Glutamatergic neuron (in vitro differentiated cells): ENCODE measurements at regions not wholly inside any gene's neighbourhood (a gene's known extent, or its start where the extent isn't known, plus 50 kb on each side); places are given as distances from the start of the nearest gene placed in this dataset.

ENCODE experiments used
- DNase-seq: peaks from one replicate; pipeline ENCODE4 v3.0.0; 2022
- H3K27ac Mint-ChIP-seq: one replicate; pipeline ENCODE4 v1.8.0; 2020; ENCODE audit warnings: mild to moderate bottlenecking, mixed read lengths, inconsistent platforms; ENCODE audit not compliant: unreplicated experiment
- H3K27me3 Mint-ChIP-seq: one replicate; pipeline ENCODE4 v1.8.0; 2020; ENCODE audit warnings: mild to moderate bottlenecking, moderate library complexity, mixed read lengths, inconsistent platforms; ENCODE audit not compliant: unreplicated experiment
- H3K36me3 Mint-ChIP-seq: one replicate; pipeline ENCODE4 v1.8.0; 2020; ENCODE audit warnings: mild to moderate bottlenecking, mixed read lengths, inconsistent platforms; ENCODE audit not compliant: unreplicated experiment
- H3K4me1 Mint-ChIP-seq: one replicate; pipeline ENCODE4 v1.8.0; 2020; ENCODE audit warnings: mild to moderate bottlenecking, low read depth, mixed read lengths, inconsistent platforms; ENCODE audit not compliant: unreplicated experiment
- H3K4me3 Mint-ChIP-seq: one replicate; pipeline ENCODE4 v1.8.0; 2020; ENCODE audit warnings: mild to moderate bottlenecking, mixed read lengths, inconsistent platforms; ENCODE audit not compliant: unreplicated experiment
- H3K9me3 Mint-ChIP-seq: one replicate; pipeline ENCODE4 v1.8.0; 2020; ENCODE audit warnings: mild to moderate bottlenecking, moderate library complexity, mixed read lengths, inconsistent platforms; ENCODE audit not compliant: unreplicated experiment
- CTCF ChIP-seq: fragments of 200-600 bp; sonication (generic); IDR thresholded peaks from one replicate; pipeline ENCODE4 v1.5.0; 2021; ENCODE audit not compliant: partially characterized antibody, unreplicated experiment

DNA sequence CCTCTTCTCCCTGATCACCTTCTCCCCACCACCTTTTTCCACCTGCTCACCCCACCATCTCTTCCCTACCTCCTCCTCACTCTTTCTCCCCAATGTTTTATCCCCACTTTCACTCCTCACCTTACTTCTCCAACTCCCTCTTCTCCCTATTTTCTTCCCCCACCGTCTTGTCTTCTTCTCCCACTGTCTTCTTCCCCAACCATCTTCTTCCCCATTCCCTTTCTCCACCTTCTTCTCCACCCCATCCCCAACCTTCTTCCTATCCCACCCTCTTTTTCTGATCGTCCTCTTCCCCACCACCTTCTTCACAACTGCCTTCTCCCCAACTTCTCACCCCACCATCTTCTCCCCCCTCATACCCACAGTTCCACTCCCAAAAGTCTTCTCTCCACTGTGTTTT, 929.4 kb downstream of the UQCRFS1 start:
- peaks cover 1% of the 10 kb centered on the region for H3K9me3 Mint-ChIP-seq
- no peaks in the 10 kb centered on the region for H3K36me3 Mint-ChIP-seq
- no peak for DNase-seq
- no peak overlapping the region for H3K27ac Mint-ChIP-seq
- H3K4me3 Mint-ChIP-seq = no peak overlapping the region
- TF ChIP-seq CTCF = no peak
- no peaks in the 10 kb centered on the region for H3K4me1 Mint-ChIP-seq
- H3K27me3 Mint-ChIP-seq = peaks cover 2% of the 10 kb centered on the region

DNA sequence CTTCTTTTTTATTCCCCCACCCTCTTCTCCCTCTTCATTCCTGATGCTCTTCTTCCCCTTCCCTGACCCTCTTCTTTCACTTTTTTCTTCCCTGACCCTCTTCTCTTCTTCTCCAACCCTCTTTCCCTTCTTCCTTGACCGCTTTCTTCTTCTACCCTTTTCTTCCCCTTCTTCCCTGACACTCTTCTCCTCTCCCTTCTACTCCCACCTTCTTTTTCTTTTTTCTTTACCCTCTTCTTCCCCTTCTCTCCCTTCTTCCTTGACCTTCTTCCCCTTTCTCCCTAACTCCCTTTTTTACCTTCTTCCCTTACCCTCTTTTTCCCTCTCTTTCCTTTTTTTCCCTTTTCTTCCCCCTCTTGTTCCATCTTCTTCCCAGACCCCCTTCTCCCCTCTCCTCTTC, 931.3 kb downstream of the UQCRFS1 start:
- Mint-ChIP-seq H3K4me1 (no peaks in the 10 kb centered on the region), H3K9me3 (peaks cover 1% of the 10 kb centered on the region), H3K4me3 (no peak overlapping the region), H3K36me3 (no peaks in the 10 kb centered on the region), H3K27me3 (no peaks in the 10 kb centered on the region), H3K27ac (no peak overlapping the region)
- TF ChIP-seq CTCF = no peak
- no peak for DNase-seq

DNA sequence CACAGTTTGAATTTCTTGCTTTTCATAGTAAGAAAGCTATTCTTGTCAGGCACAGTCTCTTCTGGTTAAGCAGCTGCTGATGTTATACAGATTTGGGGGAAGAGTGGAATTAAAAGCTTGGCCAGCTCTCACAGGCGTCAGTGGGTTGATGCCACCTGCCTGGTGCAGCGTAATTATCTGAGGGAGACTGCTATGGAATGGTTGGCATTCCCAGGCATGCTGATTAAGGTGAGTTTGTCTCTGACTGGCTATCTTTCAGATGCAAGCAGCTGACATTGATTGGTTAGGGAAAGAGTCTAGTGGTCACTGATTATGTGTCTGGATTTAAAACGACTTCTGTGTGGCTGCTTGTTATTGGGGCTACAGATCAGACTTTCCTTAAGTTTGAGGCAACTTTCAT, 948.4 kb downstream of the UQCRFS1 start:
- H3K27me3 Mint-ChIP-seq = no peaks in the 10 kb centered on the region
- H3K27ac Mint-ChIP-seq = no peak overlapping the region
- TF ChIP-seq CTCF = no peak
- no peak overlapping the region for H3K4me3 Mint-ChIP-seq
- H3K9me3 Mint-ChIP-seq = no peaks in the 10 kb centered on the region
- no peaks in the 10 kb centered on the region for H3K4me1 Mint-ChIP-seq
- no peak for DNase-seq
- no peaks in the 10 kb centered on the region for H3K36me3 Mint-ChIP-seq

DNA sequence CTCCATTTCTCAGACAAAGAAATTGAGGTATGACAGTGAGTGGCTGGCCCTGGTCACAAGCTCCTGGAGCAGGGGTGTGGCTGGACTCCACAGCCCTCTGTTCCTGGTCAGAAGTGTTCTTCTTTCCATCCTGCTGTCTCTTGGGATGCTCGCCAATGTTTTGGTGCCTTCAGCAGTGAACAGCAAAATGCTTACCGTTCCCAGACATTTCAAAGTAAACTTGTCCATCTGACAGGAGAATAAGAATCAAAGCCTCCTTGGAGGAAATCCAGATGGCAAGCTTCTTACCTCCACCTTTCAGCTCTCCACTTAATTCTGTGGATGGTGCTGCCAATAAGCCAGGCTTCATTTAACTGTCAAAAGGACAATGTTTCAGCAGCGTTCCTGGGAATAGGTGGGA, 954.1 kb downstream of the UQCRFS1 start:
- no peaks in the 10 kb centered on the region for H3K9me3 Mint-ChIP-seq
- H3K36me3 Mint-ChIP-seq = no peaks in the 10 kb centered on the region
- TF ChIP-seq CTCF = no peak
- no peak for DNase-seq
- H3K4me1 Mint-ChIP-seq = no peaks in the 10 kb centered on the region
- no peaks in the 10 kb centered on the region for H3K27me3 Mint-ChIP-seq
- H3K27ac Mint-ChIP-seq = no peak overlapping the region
- no peak overlapping the region for H3K4me3 Mint-ChIP-seq

- Mint-ChIP-seq H3K4me3 (no peak overlapping the region), H3K36me3 (no peaks in the 10 kb centered on the region), H3K27me3 (no peaks in the 10 kb centered on the region), H3K4me1 (no peaks in the 10 kb centered on the region), H3K9me3 (no peaks in the 10 kb centered on the region), H3K27ac (no peak overlapping the region)
- no peak for DNase-seq
- TF ChIP-seq CTCF = no peak
These were observed 955.6 kb downstream of the UQCRFS1 start for GRCh38 chr19:28257396-28257795.
